ENCODE measurements at regions not wholly inside any gene's neighbourhood (a gene's known extent, or its start where the extent isn't known, plus 50 kb on each side); places are given as distances from the start of the nearest gene placed in this dataset.

GRCh38 chr1:219269171-219269570 lies 95.5 kb downstream of the LYPLAL1 start:
- ATAC-seq (no peak), DNase-seq (no peak)
- intact Hi-C loops (cut with DNase I), result no loop called here
- Histone ChIP-seq H3K4me3 (ENCODE audit: low read length) (no peak overlapping the region), H3K4me1 (ENCODE audit: control insufficient read depth, insufficient read depth, low read length) (no peaks in the 10 kb centered on the region), H3K27me3 (ENCODE audit: control insufficient read depth, insufficient read depth) (no peaks in the 10 kb centered on the region), H3K9me3 (ENCODE audit: control insufficient read depth, low read length) (no peaks in the 10 kb centered on the region), H3K27ac (ENCODE audit: low read length) (no peak overlapping the region)

GRCh38 chr1:219266524-219266923 lies 92.8 kb downstream of the LYPLAL1 start:
- WGBS, result 94% methylated on average over 2 of the region's 2 CpGs
- ATAC-seq (no peak), DNase-seq (no peak)
- Histone ChIP-seq H3K27ac (ENCODE audit: low read length) (no peak overlapping the region), H3K4me1 (ENCODE audit: control insufficient read depth, insufficient read depth, low read length) (no peaks in the 10 kb centered on the region), H3K27me3 (ENCODE audit: control insufficient read depth, insufficient read depth) (no peaks in the 10 kb centered on the region), H3K9me3 (ENCODE audit: control insufficient read depth, low read length) (no peaks in the 10 kb centered on the region), H3K4me3 (ENCODE audit: low read length) (no peak overlapping the region)
- intact Hi-C loops (cut with DNase I), result no loop called here

- Histone ChIP-seq H3K27ac (ENCODE audit: low read length) (no peak overlapping the region), H3K4me3 (ENCODE audit: low read length) (no peak overlapping the region), H3K9me3 (ENCODE audit: control insufficient read depth, low read length) (no peaks in the 10 kb centered on the region), H3K27me3 (ENCODE audit: control insufficient read depth, insufficient read depth) (no peaks in the 10 kb centered on the region), H3K4me1 (ENCODE audit: control insufficient read depth, insufficient read depth, low read length) (no peaks in the 10 kb centered on the region)
- WGBS, result 91% methylated on average over 2 of the region's 2 CpGs
- no peak for ATAC-seq
- no peak for DNase-seq
- intact Hi-C loops (cut with DNase I), result no loop called here
Observed at GRCh38 chr1:219265026-219265515, 91.4 kb downstream of the LYPLAL1 start.

GRCh38 chr1:219264561-219264960 lies 90.9 kb downstream of the LYPLAL1 start:
- DNase-seq, result no peak
- Histone ChIP-seq H3K27ac (ENCODE audit: low read length) (no peak overlapping the region), H3K4me1 (ENCODE audit: control insufficient read depth, insufficient read depth, low read length) (no peaks in the 10 kb centered on the region), H3K27me3 (ENCODE audit: control insufficient read depth, insufficient read depth) (no peaks in the 10 kb centered on the region), H3K9me3 (ENCODE audit: control insufficient read depth, low read length) (no peaks in the 10 kb centered on the region), H3K4me3 (ENCODE audit: low read length) (no peak overlapping the region)
- 60% methylated on average over 5 of the region's 5 CpGs for WGBS
- intact Hi-C loops (cut with DNase I), result no loop called here
- ATAC-seq, result no peak
